ENCODE measurements at regions not wholly inside any gene's neighbourhood (a gene's known extent, or its start where the extent isn't known, plus 50 kb on each side); places are given as distances from the start of the nearest gene placed in this dataset.

DNA sequence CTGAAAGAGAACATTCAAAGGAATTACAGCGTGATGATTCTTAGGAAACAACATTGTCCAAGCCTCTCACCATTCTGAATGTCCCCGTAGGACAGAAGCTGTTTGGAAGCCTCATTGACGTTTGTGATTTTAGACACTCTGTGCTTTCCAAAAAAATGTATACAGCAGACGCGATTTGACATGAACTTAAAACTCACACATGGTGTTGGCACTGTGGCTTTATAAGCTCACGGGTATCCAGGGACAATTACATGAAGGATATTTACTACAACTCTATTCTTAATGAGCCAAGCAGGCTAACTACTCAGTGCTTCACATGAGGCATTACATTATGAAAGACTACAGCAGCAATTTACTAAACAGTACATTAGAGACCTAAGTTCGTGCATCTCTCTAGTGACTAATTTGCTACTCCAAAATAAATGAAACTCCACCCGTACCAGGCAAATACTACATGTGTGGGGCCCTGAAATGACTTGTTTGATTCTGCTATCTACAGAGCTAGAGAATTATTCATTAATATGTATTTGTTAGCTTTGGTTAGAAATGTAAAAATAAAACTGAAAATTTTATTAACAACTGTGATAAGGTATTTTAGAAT, 620.7 kb downstream of the SPRY1 start:
- peaks cover 7% of the 10 kb centered on the region for H3K4me1 Mint-ChIP-seq
- no peaks in the 10 kb centered on the region for H3K36me3 Mint-ChIP-seq
- DNase-seq (ENCODE audit: low spot score) (no peak), ATAC-seq (no peak)
- ChIA-PET POLR2A (no interaction called here), CTCF (no interaction called here)
- H3K27me3 Mint-ChIP-seq (ENCODE audit: low read depth) = no peaks in the 10 kb centered on the region
- no peak overlapping the region for H3K27ac Mint-ChIP-seq
- no peak overlapping the region for H3K4me3 Mint-ChIP-seq
- TF ChIP-seq, protein P1, sequence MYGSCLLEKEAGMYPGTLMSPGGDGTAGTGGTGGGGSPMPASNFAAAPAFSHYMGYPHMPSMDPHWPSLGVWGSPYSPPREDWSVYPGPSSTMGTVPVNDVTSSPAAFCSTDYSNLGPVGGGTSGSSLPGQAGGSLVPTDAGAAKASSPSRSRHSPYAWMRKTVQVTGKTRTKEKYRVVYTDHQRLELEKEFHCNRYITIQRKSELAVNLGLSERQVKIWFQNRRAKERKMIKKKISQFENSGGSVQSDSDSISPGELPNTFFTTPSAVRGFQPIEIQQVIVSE (CRISPR knock-in tag; IDR thresholded peaks at IDR 0.05; ENCODE audit: borderline replicate concordance) = no peak
- no peak for TF ChIP-seq SOX15 (CRISPR knock-in tag; IDR thresholded peaks at IDR 0.05)
- TF ChIP-seq, protein P2, sequence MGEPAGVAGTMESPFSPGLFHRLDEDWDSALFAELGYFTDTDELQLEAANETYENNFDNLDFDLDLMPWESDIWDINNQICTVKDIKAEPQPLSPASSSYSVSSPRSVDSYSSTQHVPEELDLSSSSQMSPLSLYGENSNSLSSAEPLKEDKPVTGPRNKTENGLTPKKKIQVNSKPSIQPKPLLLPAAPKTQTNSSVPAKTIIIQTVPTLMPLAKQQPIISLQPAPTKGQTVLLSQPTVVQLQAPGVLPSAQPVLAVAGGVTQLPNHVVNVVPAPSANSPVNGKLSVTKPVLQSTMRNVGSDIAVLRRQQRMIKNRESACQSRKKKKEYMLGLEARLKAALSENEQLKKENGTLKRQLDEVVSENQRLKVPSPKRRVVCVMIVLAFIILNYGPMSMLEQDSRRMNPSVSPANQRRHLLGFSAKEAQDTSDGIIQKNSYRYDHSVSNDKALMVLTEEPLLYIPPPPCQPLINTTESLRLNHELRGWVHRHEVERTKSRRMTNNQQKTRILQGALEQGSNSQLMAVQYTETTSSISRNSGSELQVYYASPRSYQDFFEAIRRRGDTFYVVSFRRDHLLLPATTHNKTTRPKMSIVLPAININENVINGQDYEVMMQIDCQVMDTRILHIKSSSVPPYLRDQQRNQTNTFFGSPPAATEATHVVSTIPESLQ (CRISPR knock-in tag; IDR thresholded peaks at IDR 0.05) = no peak
- TF ChIP-seq, protein P3, sequence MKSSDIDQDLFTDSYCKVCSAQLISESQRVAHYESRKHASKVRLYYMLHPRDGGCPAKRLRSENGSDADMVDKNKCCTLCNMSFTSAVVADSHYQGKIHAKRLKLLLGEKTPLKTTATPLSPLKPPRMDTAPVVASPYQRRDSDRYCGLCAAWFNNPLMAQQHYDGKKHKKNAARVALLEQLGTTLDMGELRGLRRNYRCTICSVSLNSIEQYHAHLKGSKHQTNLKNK (CRISPR knock-in tag; IDR thresholded peaks at IDR 0.05) = no peak
- no peak for TF ChIP-seq SMAD3 (CRISPR knock-in tag; IDR thresholded peaks at IDR 0.05; ENCODE audit: borderline replicate concordance)
- TF ChIP-seq, protein P4, sequence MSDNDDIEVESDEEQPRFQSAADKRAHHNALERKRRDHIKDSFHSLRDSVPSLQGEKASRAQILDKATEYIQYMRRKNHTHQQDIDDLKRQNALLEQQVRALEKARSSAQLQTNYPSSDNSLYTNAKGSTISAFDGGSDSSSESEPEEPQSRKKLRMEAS (CRISPR knock-in tag; IDR thresholded peaks at IDR 0.05) = no peak
- TF ChIP-seq, protein P5, sequence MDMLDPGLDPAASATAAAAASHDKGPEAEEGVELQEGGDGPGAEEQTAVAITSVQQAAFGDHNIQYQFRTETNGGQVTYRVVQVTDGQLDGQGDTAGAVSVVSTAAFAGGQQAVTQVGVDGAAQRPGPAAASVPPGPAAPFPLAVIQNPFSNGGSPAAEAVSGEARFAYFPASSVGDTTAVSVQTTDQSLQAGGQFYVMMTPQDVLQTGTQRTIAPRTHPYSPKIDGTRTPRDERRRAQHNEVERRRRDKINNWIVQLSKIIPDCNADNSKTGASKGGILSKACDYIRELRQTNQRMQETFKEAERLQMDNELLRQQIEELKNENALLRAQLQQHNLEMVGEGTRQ (CRISPR knock-in tag; IDR thresholded peaks at IDR 0.05) = no peak
- TF ChIP-seq GTF2I (CRISPR knock-in tag; conservative IDR thresholded peaks at IDR 0.05) = no peak
- no peak for TF ChIP-seq RORB (CRISPR knock-in tag; IDR thresholded peaks at IDR 0.05)
- TF ChIP-seq ZNF263 (CRISPR knock-in tag; IDR thresholded peaks at IDR 0.05; ENCODE audit: low read depth) = no peak
- TF ChIP-seq, protein P6, sequence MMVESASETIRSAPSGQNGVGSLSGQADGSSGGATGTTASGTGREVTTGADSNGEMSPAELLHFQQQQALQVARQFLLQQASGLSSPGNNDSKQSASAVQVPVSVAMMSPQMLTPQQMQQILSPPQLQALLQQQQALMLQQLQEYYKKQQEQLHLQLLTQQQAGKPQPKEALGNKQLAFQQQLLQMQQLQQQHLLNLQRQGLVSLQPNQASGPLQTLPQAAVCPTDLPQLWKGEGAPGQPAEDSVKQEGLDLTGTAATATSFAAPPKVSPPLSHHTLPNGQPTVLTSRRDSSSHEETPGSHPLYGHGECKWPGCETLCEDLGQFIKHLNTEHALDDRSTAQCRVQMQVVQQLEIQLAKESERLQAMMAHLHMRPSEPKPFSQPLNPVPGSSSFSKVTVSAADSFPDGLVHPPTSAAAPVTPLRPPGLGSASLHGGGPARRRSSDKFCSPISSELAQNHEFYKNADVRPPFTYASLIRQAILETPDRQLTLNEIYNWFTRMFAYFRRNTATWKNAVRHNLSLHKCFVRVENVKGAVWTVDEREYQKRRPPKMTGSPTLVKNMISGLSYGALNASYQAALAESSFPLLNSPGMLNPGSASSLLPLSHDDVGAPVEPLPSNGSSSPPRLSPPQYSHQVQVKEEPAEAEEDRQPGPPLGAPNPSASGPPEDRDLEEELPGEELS (CRISPR knock-in tag; IDR thresholded peaks at IDR 0.05) = no peak
- TF ChIP-seq, protein P7, sequence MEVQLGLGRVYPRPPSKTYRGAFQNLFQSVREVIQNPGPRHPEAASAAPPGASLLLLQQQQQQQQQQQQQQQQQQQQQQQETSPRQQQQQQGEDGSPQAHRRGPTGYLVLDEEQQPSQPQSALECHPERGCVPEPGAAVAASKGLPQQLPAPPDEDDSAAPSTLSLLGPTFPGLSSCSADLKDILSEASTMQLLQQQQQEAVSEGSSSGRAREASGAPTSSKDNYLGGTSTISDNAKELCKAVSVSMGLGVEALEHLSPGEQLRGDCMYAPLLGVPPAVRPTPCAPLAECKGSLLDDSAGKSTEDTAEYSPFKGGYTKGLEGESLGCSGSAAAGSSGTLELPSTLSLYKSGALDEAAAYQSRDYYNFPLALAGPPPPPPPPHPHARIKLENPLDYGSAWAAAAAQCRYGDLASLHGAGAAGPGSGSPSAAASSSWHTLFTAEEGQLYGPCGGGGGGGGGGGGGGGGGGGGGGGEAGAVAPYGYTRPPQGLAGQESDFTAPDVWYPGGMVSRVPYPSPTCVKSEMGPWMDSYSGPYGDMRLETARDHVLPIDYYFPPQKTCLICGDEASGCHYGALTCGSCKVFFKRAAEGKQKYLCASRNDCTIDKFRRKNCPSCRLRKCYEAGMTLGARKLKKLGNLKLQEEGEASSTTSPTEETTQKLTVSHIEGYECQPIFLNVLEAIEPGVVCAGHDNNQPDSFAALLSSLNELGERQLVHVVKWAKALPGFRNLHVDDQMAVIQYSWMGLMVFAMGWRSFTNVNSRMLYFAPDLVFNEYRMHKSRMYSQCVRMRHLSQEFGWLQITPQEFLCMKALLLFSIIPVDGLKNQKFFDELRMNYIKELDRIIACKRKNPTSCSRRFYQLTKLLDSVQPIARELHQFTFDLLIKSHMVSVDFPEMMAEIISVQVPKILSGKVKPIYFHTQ (CRISPR knock-in tag; IDR thresholded peaks at IDR 0.05) = no peak
- TF ChIP-seq, protein P8, sequence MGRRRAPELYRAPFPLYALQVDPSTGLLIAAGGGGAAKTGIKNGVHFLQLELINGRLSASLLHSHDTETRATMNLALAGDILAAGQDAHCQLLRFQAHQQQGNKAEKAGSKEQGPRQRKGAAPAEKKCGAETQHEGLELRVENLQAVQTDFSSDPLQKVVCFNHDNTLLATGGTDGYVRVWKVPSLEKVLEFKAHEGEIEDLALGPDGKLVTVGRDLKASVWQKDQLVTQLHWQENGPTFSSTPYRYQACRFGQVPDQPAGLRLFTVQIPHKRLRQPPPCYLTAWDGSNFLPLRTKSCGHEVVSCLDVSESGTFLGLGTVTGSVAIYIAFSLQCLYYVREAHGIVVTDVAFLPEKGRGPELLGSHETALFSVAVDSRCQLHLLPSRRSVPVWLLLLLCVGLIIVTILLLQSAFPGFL (CRISPR knock-in tag; IDR thresholded peaks at IDR 0.05; ENCODE audit: borderline replicate concordance) = no peak
- no peak for TF ChIP-seq ZNF396 (CRISPR knock-in tag; IDR thresholded peaks at IDR 0.05; ENCODE audit: borderline replicate concordance)
- TF ChIP-seq, protein P9, sequence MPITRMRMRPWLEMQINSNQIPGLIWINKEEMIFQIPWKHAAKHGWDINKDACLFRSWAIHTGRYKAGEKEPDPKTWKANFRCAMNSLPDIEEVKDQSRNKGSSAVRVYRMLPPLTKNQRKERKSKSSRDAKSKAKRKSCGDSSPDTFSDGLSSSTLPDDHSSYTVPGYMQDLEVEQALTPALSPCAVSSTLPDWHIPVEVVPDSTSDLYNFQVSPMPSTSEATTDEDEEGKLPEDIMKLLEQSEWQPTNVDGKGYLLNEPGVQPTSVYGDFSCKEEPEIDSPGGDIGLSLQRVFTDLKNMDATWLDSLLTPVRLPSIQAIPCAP (CRISPR knock-in tag; IDR thresholded peaks at IDR 0.05) = no peak
- TF ChIP-seq ESRRA (CRISPR knock-in tag; IDR thresholded peaks at IDR 0.05; ENCODE audit: borderline replicate concordance) = no peak
- H3K9me3 Mint-ChIP-seq = peaks cover 12% of the 10 kb centered on the region

All from WTC11 (cell line).